ENCODE measurements at regions not wholly inside any gene's neighbourhood (a gene's known extent, or its start where the extent isn't known, plus 50 kb on each side); places are given as distances from the start of the nearest gene placed in this dataset.
"Not testable (repeated sequence)": the region's sequence is repeated elsewhere in the genome, so short reads cannot be mapped to it uniquely, and the experiment has no call there.

DNA sequence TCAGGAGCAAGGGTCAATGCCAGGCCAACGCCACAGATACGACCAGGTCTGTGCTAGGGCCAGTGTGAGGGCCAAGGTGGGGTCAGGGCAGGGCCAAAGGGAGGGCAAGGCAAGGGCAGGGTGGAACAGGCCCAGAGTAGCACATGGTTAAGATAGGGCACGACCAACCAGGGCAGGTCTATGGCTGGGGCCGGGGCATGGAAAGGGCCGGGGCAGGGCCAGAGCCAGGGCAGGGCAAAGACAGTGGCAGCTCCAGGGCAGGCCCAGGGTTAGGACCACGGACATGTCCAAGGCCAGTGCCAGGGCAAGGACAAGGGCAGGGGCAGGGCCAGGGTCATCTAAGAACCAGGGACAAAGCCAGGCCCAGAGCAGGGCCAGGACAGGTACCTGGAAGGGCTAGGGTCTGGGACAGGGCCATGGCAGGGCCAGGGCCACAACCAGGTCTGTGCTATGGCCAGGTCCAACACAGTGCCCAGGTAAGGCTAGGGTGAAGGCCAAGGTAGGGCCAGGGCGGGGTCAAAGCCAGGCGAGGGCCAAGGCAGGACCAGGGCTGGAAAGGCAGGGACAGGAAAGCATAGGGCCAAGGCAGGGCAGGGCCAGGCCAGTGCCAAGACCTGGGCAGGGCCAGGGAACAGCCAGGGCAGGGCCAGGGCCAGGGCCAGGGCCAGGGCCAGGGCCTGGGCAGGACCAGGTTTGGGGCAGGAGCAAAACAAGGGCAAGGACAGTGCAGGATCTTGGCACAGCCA, 404.7 kb downstream of the ZNF33B start:
- TF ChIP-seq, protein P1, sequence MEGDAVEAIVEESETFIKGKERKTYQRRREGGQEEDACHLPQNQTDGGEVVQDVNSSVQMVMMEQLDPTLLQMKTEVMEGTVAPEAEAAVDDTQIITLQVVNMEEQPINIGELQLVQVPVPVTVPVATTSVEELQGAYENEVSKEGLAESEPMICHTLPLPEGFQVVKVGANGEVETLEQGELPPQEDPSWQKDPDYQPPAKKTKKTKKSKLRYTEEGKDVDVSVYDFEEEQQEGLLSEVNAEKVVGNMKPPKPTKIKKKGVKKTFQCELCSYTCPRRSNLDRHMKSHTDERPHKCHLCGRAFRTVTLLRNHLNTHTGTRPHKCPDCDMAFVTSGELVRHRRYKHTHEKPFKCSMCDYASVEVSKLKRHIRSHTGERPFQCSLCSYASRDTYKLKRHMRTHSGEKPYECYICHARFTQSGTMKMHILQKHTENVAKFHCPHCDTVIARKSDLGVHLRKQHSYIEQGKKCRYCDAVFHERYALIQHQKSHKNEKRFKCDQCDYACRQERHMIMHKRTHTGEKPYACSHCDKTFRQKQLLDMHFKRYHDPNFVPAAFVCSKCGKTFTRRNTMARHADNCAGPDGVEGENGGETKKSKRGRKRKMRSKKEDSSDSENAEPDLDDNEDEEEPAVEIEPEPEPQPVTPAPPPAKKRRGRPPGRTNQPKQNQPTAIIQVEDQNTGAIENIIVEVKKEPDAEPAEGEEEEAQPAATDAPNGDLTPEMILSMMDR (optimal IDR thresholded peaks at IDR 0.05 in 1 of 3, IDR thresholded peaks at IDR 0.05 in 1 of 3, conservative IDR thresholded peaks at IDR 0.05 in 1 of 3; ENCODE audit: extremely low read depth in 1 of 3, insufficient read depth in 2 of 3, low read length in 3 of 3): not testable (repeated sequence)
- TF ChIP-seq EZH2 (IDR thresholded peaks at IDR 0.05; ENCODE audit: low read length): not testable (repeated sequence)
